Naive B cell (primary cell): ENCODE measurements at regions not wholly inside any gene's neighbourhood (a gene's known extent, or its start where the extent isn't known, plus 50 kb on each side); places are given as distances from the start of the nearest gene placed in this dataset.
"Not testable (repeated sequence)": the region's sequence is repeated elsewhere in the genome, so short reads cannot be mapped to it uniquely, and the experiment has no call there.

Experiments
- ATAC-seq, 2 donors: fragments of 150-1000 bp; cut with Tn5 transposase; 2 replicates each; pipeline ENCODE4 v1.10.0; 2021; ENCODE audit warnings: low read depth in 2 of 2, mild to moderate bottlenecking in 2 of 2, moderate library complexity in 2 of 2
- DNase-seq: peaks from one replicate; pipeline ENCODE4 v3.0.0; 2022
- H3K27ac Mint-ChIP-seq, 6 donors: one replicate each; pipeline ENCODE4 v1.8.0; 2020 to 2022; ENCODE audit warnings: mild to moderate bottlenecking in 6 of 6, mixed read lengths in 6 of 6, moderate library complexity in 5 of 6, inconsistent platforms in 2 of 6
- H3K27me3 Mint-ChIP-seq, 3 donors: one replicate each; pipeline ENCODE4 v1.8.0; 2021 to 2022; ENCODE audit warnings: mixed read lengths in 3 of 3, mild to moderate bottlenecking in 1 of 3
- H3K36me3 Mint-ChIP-seq, 2 donors: one replicate each; pipeline ENCODE4 v1.8.0; 2020 to 2022; ENCODE audit warnings: mixed read lengths in 2 of 2, inconsistent platforms in 1 of 2, mild to moderate bottlenecking in 1 of 2
- H3K4me1 Mint-ChIP-seq, 3 donors: one replicate each; pipeline ENCODE4 v1.8.0; 2020 to 2022; ENCODE audit warnings: mixed read lengths in 3 of 3, inconsistent platforms in 1 of 3, mild to moderate bottlenecking in 1 of 3, moderate library complexity in 1 of 3
- H3K4me3 Mint-ChIP-seq, 8 donors: one replicate each; pipeline ENCODE4 v1.8.0; 2020 to 2022; ENCODE audit warnings: mild to moderate bottlenecking in 8 of 8, mixed read lengths in 8 of 8, moderate library complexity in 8 of 8, inconsistent platforms in 2 of 8
- H3K9me3 Mint-ChIP-seq, 7 donors: one replicate each; pipeline ENCODE4 v1.8.0; 2020 to 2022; ENCODE audit warnings: mixed read lengths in 7 of 7, mild to moderate bottlenecking in 5 of 7, inconsistent platforms in 2 of 7, moderate library complexity in 1 of 7

- Mint-ChIP-seq H3K4me3 (no peak overlapping the region), H3K9me3 (peaks cover 0 to 16% (median 3%) of the 10 kb centered on the region in 7 donors), H3K4me1 (no peaks in the 10 kb centered on the region), H3K36me3 (no peaks in the 10 kb centered on the region), H3K27me3 (no peaks in the 10 kb centered on the region), H3K27ac (no peak overlapping the region)
- ATAC-seq (no peak), DNase-seq (no peak)
These were observed 182.9 kb upstream of the TACR3 start for GRCh38 chr4:103902730-103903129.

- Mint-ChIP-seq H3K36me3 (no peaks in the 10 kb centered on the region), H3K9me3 (peaks cover 0 to 20% (median 2%) of the 10 kb centered on the region in 7 donors), H3K4me3 (no peak overlapping the region), H3K27ac (no peak overlapping the region), H3K4me1 (no peaks in the 10 kb centered on the region), H3K27me3 (no peaks in the 10 kb centered on the region)
- ATAC-seq (no peak), DNase-seq (no peak)
These were observed 176.2 kb upstream of the TACR3 start for GRCh38 chr4:103895876-103896465.

- Mint-ChIP-seq H3K27me3 (no peaks in the 10 kb centered on the region), H3K36me3 (no peaks in the 10 kb centered on the region), H3K4me3 (no peak overlapping the region), H3K9me3 (peaks cover 0 to 10% (median 2%) of the 10 kb centered on the region in 7 donors), H3K4me1 (no peaks in the 10 kb centered on the region), H3K27ac (no peak overlapping the region)
- no peak for ATAC-seq
- no peak for DNase-seq
These were observed 172.8 kb upstream of the TACR3 start for GRCh38 chr4:103892586-103892985.

- ATAC-seq (no peak), DNase-seq (no peak)
- Mint-ChIP-seq H3K9me3 (peaks cover 0 to 4% (median 0%) of the 10 kb centered on the region in 7 donors), H3K27ac (no peak overlapping the region), H3K36me3 (no peaks in the 10 kb centered on the region), H3K4me1 (no peaks in the 10 kb centered on the region), H3K27me3 (no peaks in the 10 kb centered on the region), H3K4me3 (no peak overlapping the region)
These were observed 167.4 kb upstream of the TACR3 start for GRCh38 chr4:103887191-103887590.

GRCh38 chr4:103885152-103885551, 165.4 kb upstream of the TACR3 start:
- DNase-seq (no peak), ATAC-seq (no peak)
- Mint-ChIP-seq H3K36me3 (no peaks in the 10 kb centered on the region), H3K4me3 (no peak overlapping the region), H3K27ac (no peak overlapping the region), H3K9me3 (peaks cover 0 to 3% (median 0%) of the 10 kb centered on the region in 7 donors), H3K27me3 (no peaks in the 10 kb centered on the region), H3K4me1 (no peaks in the 10 kb centered on the region)

- ATAC-seq: no peak
- Mint-ChIP-seq H3K9me3 (peaks cover 0 to 6% (median 3%) of the 10 kb centered on the region in 7 donors), H3K27me3 (no peaks in the 10 kb centered on the region), H3K27ac (no peak overlapping the region), H3K36me3 (no peaks in the 10 kb centered on the region), H3K4me1 (no peaks in the 10 kb centered on the region), H3K4me3 (no peak overlapping the region)
- DNase-seq: no peak
These were observed 147.5 kb upstream of the TACR3 start for GRCh38 chr4:103867311-103867710.

GRCh38 chr4:103853627-103854026, 133.8 kb upstream of the TACR3 start:
- Mint-ChIP-seq H3K27ac (no peak overlapping the region), H3K4me3 (no peak overlapping the region), H3K36me3 (no peaks in the 10 kb centered on the region), H3K27me3 (no peaks in the 10 kb centered on the region), H3K4me1 (no peaks in the 10 kb centered on the region), H3K9me3 (peaks cover 0 to 21% (median 7%) of the 10 kb centered on the region in 7 donors)
- no peak for DNase-seq
- ATAC-seq: no peak

- DNase-seq: no peak
These were observed 133.4 kb upstream of the TACR3 start for GRCh38 chr4:103853146-103853545.

GRCh38 chr4:103845075-103845474, 125.3 kb upstream of the TACR3 start:
- Mint-ChIP-seq H3K4me1 (no peaks in the 10 kb centered on the region), H3K27me3 (no peaks in the 10 kb centered on the region), H3K36me3 (no peaks in the 10 kb centered on the region), H3K4me3 (no peak overlapping the region), H3K9me3 (peaks cover 4 to 36% (median 23%) of the 10 kb centered on the region in 7 donors), H3K27ac (no peak overlapping the region)
- no peak for ATAC-seq
- no peak for DNase-seq

More at GRCh38 chr4:103853146-103853545, 133.4 kb upstream of the TACR3 start:
- H3K4me3 Mint-ChIP-seq: no peak overlapping the region
- H3K9me3 Mint-ChIP-seq: peaks cover under 1 to 26% (median 8%) of the 10 kb centered on the region in 7 donors
- H3K27ac Mint-ChIP-seq: no peak overlapping the region
- no peaks in the 10 kb centered on the region for H3K4me1 Mint-ChIP-seq
- no peak for ATAC-seq
- no peaks in the 10 kb centered on the region for H3K27me3 Mint-ChIP-seq
- H3K36me3 Mint-ChIP-seq: no peaks in the 10 kb centered on the region

- ATAC-seq (no peak), DNase-seq (no peak)
- no peak overlapping the region for H3K4me3 Mint-ChIP-seq
- no peak overlapping the region for H3K27ac Mint-ChIP-seq
- H3K9me3 Mint-ChIP-seq: peaks cover 0 to 18% (median 11%) of the 10 kb centered on the region in 7 donors
- H3K36me3 Mint-ChIP-seq: no peaks in the 10 kb centered on the region
- no peaks in the 10 kb centered on the region for H3K27me3 Mint-ChIP-seq
- no peaks in the 10 kb centered on the region for H3K4me1 Mint-ChIP-seq
These were observed 123.0 kb upstream of the TACR3 start for GRCh38 chr4:103842637-103843239.

- Mint-ChIP-seq H3K4me3 (no peak overlapping the region), H3K4me1 (no peaks in the 10 kb centered on the region), H3K27me3 (no peaks in the 10 kb centered on the region), H3K27ac (no peak overlapping the region), H3K36me3 (no peaks in the 10 kb centered on the region), H3K9me3 (peaks cover 0 to 12% (median 8%) of the 10 kb centered on the region in 7 donors)
- DNase-seq: no peak
- ATAC-seq: no peak
These were observed 122.3 kb upstream of the TACR3 start for GRCh38 chr4:103842076-103842475.

- H3K27ac Mint-ChIP-seq, ATAC-seq, DNase-seq, H3K4me3 Mint-ChIP-seq, H3K4me1 Mint-ChIP-seq, H3K27me3 Mint-ChIP-seq, H3K36me3 Mint-ChIP-seq: not testable (repeated sequence)
- H3K9me3 Mint-ChIP-seq: peaks cover 0 to 17% (median 4%) of the 10 kb centered on the region in 7 donors
These were observed 90.5 kb upstream of the TACR3 start for GRCh38 chr4:103810308-103810707.

- no peak overlapping the region for H3K4me3 Mint-ChIP-seq
- ATAC-seq: no peak
- H3K36me3 Mint-ChIP-seq: no peaks in the 10 kb centered on the region
- DNase-seq: no peak
- peaks cover 0 to 10% (median 4%) of the 10 kb centered on the region in 7 donors for H3K9me3 Mint-ChIP-seq
- no peaks in the 10 kb centered on the region for H3K4me1 Mint-ChIP-seq
- no peaks in the 10 kb centered on the region for H3K27me3 Mint-ChIP-seq
- H3K27ac Mint-ChIP-seq: no peak overlapping the region
These were observed 83.0 kb upstream of the TACR3 start for GRCh38 chr4:103802766-103803165.

GRCh38 chr4:103787057-103787456, 67.3 kb upstream of the TACR3 start:
- DNase-seq (no peak), ATAC-seq (no peak)
- no peaks in the 10 kb centered on the region for H3K4me1 Mint-ChIP-seq
- no peak overlapping the region for H3K27ac Mint-ChIP-seq
- no peak overlapping the region for H3K4me3 Mint-ChIP-seq
- no peaks in the 10 kb centered on the region for H3K36me3 Mint-ChIP-seq
- no peaks in the 10 kb centered on the region for H3K27me3 Mint-ChIP-seq
- H3K9me3 Mint-ChIP-seq: peaks cover 0 to 15% (median 10%) of the 10 kb centered on the region in 7 donors
